Fibroblast of skin of abdomen (primary cell): ENCODE measurements at regions not wholly inside any gene's neighbourhood (a gene's known extent, or its start where the extent isn't known, plus 50 kb on each side); places are given as distances from the start of the nearest gene placed in this dataset.
"Not testable (repeated sequence)": the region's sequence is repeated elsewhere in the genome, so short reads cannot be mapped to it uniquely, and the experiment has no call there.

Source experiments
- DNase-seq: peaks from one replicate; pipeline ENCODE4 v3.0.0-alpha.2; 2013

- DNase-seq = no peak
These were observed 383.0 kb downstream of the METTL4 start for GRCh38 chr18:2188258-2188657.

DNA sequence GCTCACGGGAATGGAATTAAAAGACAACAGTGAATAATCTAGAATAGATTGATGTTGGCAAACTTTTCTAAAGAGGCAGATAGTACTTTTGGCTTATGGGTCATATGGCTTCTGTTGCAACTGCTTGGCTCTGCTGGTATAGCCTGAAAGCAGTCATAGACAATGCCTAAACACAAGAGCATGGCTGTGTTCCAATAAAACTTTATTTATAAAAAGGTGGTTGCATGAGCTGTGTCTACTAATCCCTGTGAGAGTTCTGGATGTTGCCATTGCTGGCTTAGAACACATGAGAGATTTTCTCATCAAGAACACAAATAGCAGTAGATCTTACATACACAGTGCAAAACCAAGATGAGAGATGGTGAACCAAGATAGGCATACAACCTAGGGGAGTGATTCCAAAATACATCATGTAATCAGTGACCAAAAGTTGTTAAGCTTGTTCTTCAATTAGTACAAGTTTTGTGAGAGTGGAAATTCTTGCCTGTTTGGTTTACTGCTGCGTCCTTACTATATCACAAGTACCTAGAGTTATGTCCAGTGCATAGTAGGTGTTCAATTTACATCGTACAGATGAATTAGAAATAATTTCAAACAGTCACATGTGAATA is 380.0 kb downstream of the METTL4 start:
- DNase-seq = no peak

DNA sequence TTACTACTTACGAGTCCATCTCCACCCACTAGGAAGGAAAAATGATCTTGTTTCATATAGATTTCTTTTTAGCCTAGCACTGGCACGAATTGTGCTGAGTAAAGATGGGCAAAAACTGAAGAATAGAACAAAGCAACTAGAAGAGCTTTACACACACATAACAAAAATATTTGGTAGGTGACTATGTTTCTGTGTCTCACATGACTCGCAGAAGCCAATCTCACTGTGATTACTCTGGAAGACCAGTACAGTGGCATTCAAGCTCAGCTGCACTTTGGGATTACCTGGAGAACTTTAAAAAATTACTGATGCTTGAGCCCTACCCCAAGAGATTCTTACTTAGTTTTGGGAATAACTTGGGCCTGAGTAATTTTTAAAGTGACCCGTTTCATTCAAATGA is 378.7 kb downstream of the METTL4 start:
- DNase-seq = no peak

DNA sequence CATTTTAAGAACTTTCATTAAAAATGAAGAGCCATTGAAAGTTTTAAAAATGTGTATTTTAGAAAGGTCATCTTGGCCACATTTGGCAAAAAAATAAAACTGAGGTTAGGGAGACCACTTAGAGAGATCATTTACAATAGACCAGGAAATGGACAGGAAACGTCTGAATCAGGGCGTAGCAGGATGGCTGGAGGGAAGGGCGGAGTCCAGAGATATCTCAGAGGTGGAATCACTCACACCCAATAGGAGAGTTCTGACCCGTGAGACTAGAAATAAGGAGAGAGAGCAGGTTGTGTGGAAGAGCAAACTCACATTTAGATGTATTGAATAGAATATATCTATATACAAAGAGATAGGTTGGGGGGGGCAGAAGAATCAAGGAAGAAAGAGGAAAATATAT is 373.4 kb downstream of the METTL4 start:
- DNase-seq = no peak

GRCh38 chr18:2199060-2199459 is 372.2 kb downstream of the METTL4 start:
- DNase-seq = no peak

GRCh38 chr18:2201036-2201600 is 370.2 kb downstream of the METTL4 start:
- no peak for DNase-seq

GRCh38 chr18:2204736-2205135 is 366.6 kb downstream of the METTL4 start:
- DNase-seq = no peak

DNA sequence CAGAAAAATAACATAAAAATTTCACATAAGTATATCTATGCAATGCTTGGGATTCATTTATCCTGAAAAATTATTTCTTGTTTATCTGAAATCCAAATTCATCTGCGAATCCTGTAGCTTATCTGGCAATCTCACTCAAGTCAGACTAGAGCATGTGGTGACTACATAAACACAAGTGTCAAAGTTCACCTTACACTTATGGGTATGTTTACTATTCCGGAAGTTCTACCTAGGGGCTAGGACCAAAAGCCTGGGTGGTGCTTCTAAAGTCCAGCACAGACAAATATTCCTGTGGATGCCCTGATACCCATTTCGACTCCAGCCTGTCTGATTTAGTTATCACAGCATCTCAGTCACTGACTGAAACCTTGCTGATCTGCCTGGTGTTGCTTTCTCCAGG is 364.0 kb downstream of the METTL4 start:
- no peak for DNase-seq

GRCh38 chr18:2212598-2213205 is 358.6 kb downstream of the METTL4 start:
- no peak for DNase-seq

DNA sequence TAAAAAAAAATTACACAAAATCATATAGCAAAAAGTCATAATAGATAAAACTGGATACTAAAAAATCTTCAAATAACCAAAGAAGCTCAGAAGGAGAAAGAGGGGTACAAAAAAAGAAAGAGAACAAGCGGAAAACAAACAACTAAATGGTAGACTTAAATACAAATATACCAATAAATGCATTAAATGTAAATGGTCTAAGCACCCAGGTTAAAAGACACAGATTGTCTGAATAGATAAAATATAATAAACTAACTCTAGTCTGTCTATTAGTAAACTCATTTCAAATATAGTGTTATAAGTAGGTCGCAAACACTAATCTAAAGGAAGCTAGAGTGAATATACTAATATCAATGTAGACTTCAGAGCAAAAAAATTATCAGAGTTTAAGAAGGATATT is 357.4 kb downstream of the METTL4 start:
- DNase-seq = no peak

GRCh38 chr18:2217356-2217755 is 353.9 kb downstream of the METTL4 start:
- DNase-seq = no peak

DNA sequence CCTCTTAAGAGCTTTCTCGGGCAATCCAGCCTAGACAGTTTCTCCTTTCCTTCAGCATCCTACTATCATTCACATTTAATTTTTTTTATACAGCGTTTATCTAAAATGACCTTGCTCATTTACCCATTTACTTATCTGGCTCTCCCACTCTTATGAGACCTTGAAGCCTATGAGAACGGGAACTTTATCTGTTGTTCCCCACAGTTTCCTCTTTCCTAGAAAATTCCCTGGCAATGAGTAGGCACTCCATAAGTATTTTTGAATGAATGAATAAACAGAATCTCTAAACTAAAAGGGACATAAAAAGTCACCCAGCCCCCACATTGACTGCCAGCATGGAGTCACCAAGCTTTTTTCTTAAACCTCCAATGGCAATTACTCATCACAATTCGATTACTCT is 353.2 kb downstream of the METTL4 start:
- no peak for DNase-seq

DNA sequence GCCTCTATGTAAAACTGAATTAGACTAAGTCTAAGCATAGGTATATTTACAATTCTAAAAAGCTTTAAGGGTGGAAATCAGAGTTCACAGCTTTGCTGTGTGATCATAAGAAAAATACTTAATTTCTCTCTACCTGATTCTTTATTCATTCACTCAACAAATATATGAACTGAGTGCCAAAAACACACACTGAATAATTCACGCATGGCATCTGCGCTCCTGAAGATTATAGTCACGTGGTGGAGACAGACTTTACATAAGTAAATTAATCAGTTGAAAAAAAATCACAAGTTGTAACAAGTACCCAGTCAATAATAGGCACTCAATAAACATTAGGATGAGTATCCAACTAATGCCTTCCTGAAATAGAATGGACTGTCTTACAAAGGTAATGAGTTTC is 351.6 kb downstream of the METTL4 start:
- no peak for DNase-seq

- DNase-seq = no peak
These were observed 348.8 kb downstream of the METTL4 start for GRCh38 chr18:2222270-2223185.

DNA sequence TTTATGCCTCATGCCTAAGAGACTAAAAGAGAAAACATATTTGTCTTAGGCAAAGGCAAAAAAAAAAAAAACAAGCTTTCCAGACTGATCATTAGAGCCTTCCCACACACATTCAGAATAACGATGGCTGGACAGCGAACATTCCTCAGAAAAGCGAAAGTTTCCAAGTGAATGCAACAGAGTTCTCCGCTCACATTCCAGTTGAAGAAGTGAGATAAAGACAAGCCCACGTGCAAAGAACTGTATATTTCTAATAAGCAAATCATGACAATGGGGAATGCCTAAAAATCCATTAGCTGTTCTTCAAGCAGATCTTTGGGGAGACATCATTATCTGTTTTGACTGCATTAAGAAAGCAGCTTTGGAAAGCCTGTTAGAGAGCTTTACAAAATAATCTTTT is 347.9 kb downstream of the METTL4 start:
- peak; percentile 19 for DNase-seq

- DNase-seq = peak; percentile 32
These were observed 347.5 kb downstream of the METTL4 start for GRCh38 chr18:2223849-2224248.

- DNase-seq = peak; percentile 2
These were observed 335.1 kb downstream of the METTL4 start for GRCh38 chr18:2236232-2236631.

DNA sequence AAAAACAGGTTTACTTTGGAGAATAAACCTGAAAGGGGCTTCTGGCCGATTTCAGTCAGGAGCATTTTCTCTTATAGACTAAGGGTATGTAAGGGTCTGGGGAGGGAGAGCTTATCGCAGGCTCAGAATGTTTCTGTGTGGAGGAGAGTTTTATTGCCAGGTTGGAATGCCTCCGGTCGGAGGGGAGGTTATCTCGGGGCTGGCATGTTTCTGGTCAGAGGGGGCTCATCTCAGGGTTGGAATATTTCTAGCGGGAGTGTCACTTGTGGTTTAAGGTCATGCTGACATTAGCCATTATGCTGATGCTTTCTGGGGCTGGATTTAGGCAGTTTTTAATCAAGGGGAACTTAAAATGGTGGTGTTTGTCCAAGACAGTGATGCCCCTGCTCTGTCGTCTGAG is 333.6 kb downstream of the METTL4 start:
- peak; percentile 2 for DNase-seq

- no peak for DNase-seq
These were observed 331.0 kb downstream of the METTL4 start for GRCh38 chr18:2240311-2240705.

DNA sequence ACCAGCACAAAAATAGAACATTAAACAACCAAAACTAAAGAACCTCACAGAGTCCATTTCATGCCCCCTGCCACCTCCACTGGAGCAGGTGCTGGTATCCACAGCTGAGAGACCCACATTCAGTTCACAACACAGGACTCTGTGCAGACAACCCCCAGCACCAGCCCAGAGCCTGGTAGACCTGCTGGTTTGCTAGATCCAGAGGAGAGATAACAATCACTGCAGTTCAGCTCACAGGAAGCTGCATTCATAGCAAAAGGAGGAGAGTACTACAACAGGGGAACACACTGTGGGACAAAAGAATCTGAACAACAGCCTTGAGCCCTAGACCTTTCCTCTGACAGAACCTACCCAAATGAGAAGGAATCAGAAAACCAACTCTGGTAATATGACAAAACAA is 326.7 kb downstream of the METTL4 start:
- DNase-seq = no peak

DNA sequence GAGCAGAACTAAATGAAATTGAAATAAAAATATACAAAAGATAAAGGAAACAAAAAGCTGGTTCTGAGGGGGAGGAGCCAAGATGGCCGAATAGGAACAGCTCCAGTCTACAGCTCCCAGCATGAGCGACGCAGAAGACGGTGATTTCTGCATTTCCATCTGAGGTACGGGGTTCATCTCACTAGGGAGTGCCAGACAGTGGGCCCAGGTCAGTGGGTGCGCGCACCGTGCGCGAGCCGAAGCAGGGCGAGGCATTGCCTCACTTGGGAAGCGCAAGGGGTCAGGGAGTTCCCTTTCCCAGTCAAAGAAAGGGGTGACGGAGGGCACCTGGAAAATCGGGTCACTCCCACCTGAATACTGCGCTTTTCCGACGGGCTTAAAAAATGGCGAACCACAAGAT is 324.2 kb downstream of the METTL4 start:
- DNase-seq = not testable (repeated sequence)

DNA sequence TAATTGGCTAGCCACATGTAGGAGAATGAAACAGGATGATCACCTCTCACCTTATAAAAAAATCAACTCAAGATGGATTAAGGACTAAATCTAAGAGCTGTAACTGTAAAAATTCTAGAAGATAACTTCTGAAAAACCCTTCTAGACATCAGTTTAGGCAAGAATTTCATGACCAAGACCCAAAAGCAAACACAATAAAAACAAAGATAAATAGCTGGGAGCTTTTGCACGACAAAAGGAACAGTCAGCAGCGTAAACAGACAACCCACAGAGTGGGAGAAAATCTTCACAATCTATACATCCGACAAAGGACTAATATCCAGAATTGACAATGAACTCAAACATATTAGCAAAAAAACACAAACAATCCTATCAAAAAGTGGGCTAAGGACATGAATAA is 316.3 kb downstream of the METTL4 start:
- no peak for DNase-seq

GRCh38 chr18:2256577-2256976 is 314.7 kb downstream of the METTL4 start:
- DNase-seq = no peak

GRCh38 chr18:2258954-2259353 is 312.4 kb downstream of the METTL4 start:
- DNase-seq = no peak
